ENCODE measurements at regions not wholly inside any gene's neighbourhood (a gene's known extent, or its start where the extent isn't known, plus 50 kb on each side); places are given as distances from the start of the nearest gene placed in this dataset.

GRCh38 chr2:160838147-160838546 lies 322.1 kb upstream of the TANK start:
- TF ChIP-seq CTCF (IDR thresholded peaks at IDR 0.05): no peak
- no peak for TF ChIP-seq EP300 (IDR thresholded peaks at IDR 0.05)

Measured in tibial nerve (tissue), 4 donors.